Keratinocyte (primary cell): ENCODE measurements at regions not wholly inside any gene's neighbourhood (a gene's known extent, or its start where the extent isn't known, plus 50 kb on each side); places are given as distances from the start of the nearest gene placed in this dataset.

Source experiments
- DNase-seq: peaks from one replicate; pipeline ENCODE4 v3.0.0-alpha.2; 2011; ENCODE audit warnings: low read depth, missing footprints, low spot score
- FAIRE-seq: peaks from 2 replicates; lab custom pipeline; 2011; peaks lifted over from hg19 to GRCh38; lab: Jason Lieb, UNC
- H2AFZ ChIP-seq: 2 replicates; pipeline ENCODE4 v1.6.0; 2012; ENCODE audit warnings: low read length, control low read depth, inconsistent platforms; ENCODE audit not compliant: control insufficient read depth
- H3K27ac ChIP-seq: 2 replicates; pipeline ENCODE4 v1.5.1; 2011; ENCODE audit warnings: low read length; ENCODE audit not compliant: control insufficient read depth, insufficient read depth
- H3K27me3 ChIP-seq: 3 replicates; pipeline ENCODE4 v1.6.0; 2011; ENCODE audit warnings: low read length; ENCODE audit not compliant: control insufficient read depth, insufficient read depth; ENCODE audit errors: extremely low read depth
- H3K36me3 ChIP-seq, 2 experiments: 2 replicates in 1 of 2; 3 replicates in 1 of 2; pipeline ENCODE4 v1.5.1; 2011; ENCODE audit warnings: low read length in 2 of 2, mild to moderate bottlenecking in 1 of 2; ENCODE audit not compliant: control insufficient read depth in 2 of 2, insufficient read depth in 2 of 2; ENCODE audit errors: extremely low read depth in 1 of 2
- H3K4me1 ChIP-seq: 3 replicates; pipeline ENCODE4 v1.5.1; 2011; ENCODE audit warnings: low read length; ENCODE audit not compliant: control insufficient read depth, insufficient read depth; ENCODE audit errors: extremely low read depth
- H3K4me2 ChIP-seq: 3 replicates; pipeline ENCODE4 v1.6.0; 2011; ENCODE audit warnings: low read depth, low read length; ENCODE audit not compliant: control insufficient read depth, insufficient read depth; ENCODE audit errors: extremely low read depth
- H3K4me3 ChIP-seq, 3 experiments: fragments of 200-600 bp in 1 of 3; sonication (generic) in 1 of 3; 2 replicates in 2 of 3; 3 replicates in 1 of 3; pipeline ENCODE4 v1.5.1; 2011 to 2016; ENCODE audit warnings: low read length in 3 of 3, mild to moderate bottlenecking in 3 of 3, control low read depth in 2 of 3, inconsistent platforms in 1 of 3, low read depth in 1 of 3, mixed read lengths in 1 of 3, mixed run types in 1 of 3, moderate library complexity in 1 of 3; ENCODE audit not compliant: control insufficient read depth in 2 of 3, insufficient read depth in 2 of 3; ENCODE audit errors: extremely low read depth in 1 of 3
- H3K79me2 ChIP-seq: 2 replicates; pipeline ENCODE4 v1.6.0; 2012; ENCODE audit warnings: low read length; ENCODE audit not compliant: control insufficient read depth, insufficient read depth
- H3K9ac ChIP-seq: 3 replicates; pipeline ENCODE4 v1.6.0; 2011; ENCODE audit warnings: low read length; ENCODE audit not compliant: control insufficient read depth, insufficient read depth; ENCODE audit errors: extremely low read depth
- H3K9me1 ChIP-seq: 3 replicates; pipeline ENCODE4 v1.6.0; 2011; ENCODE audit warnings: low read length; ENCODE audit not compliant: control insufficient read depth, insufficient read depth; ENCODE audit errors: extremely low read depth
- H3K9me3 ChIP-seq: 2 replicates; pipeline ENCODE4 v1.5.1; 2012; ENCODE audit warnings: low read depth, low read length; ENCODE audit not compliant: control insufficient read depth
- H4K20me1 ChIP-seq: 3 replicates; pipeline ENCODE4 v1.6.0; 2011; ENCODE audit warnings: low read length; ENCODE audit not compliant: control insufficient read depth, insufficient read depth; ENCODE audit errors: extremely low read depth
- EZH2 ChIP-seq: IDR thresholded peaks from one replicate; pipeline ENCODE4 v1.6.1; 2012; ENCODE audit warnings: inconsistent platforms, mild to moderate bottlenecking, low read length, moderate library complexity
- dilution Hi-C: fragments of 300-500 bp; cut with MboI; formaldehyde crosslinking; loops from one replicate; pipeline ENCODE4 v1.7.0; 2020; ENCODE audit warnings: low sequenced_read_pairs; ENCODE audit not compliant: extremely low pct_ligation_motif_present
- TF ChIP-seq, protein P1 (sequence below), 3 experiments: IDR thresholded peaks in 1 of 3; conservative IDR thresholded peaks in 1 of 3; optimal IDR thresholded peaks in 1 of 3; 2 replicates in 2 of 3; 3 replicates in 1 of 3; pipeline versions ENCODE3 to v1.5.1; 2011; ENCODE audit warnings: low read length in 3 of 3, mild to moderate bottlenecking in 3 of 3, moderate library complexity in 2 of 3, control low read depth in 1 of 3, inconsistent platforms in 1 of 3; ENCODE audit not compliant: insufficient read depth in 2 of 3; ENCODE audit errors: extremely low read depth in 1 of 3

DNA sequence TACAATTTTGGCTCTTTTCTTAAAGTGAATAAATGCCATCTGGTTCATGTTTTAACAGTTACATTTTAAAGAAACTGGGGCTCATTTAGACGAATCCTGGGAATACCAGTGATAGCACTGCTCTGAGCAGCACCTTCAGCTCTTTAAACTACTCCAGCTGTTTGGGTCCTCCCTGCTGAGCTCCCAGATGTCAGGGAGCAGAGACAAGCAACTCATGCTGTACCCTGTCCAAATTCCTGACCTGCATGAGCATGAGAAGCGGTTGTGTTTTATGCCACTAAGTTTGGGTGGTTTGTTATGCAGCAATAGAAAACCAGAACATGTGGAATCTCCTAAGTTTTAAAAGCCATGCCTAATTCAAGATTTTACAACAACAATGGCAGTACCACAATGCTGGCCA is 90.0 kb downstream of the FDX1 start:
- no peaks in the 10 kb centered on the region for H3K36me3 ChIP-seq
- H3K4me1 ChIP-seq: no peaks in the 10 kb centered on the region
- H3K9me3 ChIP-seq: no peaks in the 10 kb centered on the region
- TF ChIP-seq EZH2: no peak
- TF ChIP-seq, protein P1, sequence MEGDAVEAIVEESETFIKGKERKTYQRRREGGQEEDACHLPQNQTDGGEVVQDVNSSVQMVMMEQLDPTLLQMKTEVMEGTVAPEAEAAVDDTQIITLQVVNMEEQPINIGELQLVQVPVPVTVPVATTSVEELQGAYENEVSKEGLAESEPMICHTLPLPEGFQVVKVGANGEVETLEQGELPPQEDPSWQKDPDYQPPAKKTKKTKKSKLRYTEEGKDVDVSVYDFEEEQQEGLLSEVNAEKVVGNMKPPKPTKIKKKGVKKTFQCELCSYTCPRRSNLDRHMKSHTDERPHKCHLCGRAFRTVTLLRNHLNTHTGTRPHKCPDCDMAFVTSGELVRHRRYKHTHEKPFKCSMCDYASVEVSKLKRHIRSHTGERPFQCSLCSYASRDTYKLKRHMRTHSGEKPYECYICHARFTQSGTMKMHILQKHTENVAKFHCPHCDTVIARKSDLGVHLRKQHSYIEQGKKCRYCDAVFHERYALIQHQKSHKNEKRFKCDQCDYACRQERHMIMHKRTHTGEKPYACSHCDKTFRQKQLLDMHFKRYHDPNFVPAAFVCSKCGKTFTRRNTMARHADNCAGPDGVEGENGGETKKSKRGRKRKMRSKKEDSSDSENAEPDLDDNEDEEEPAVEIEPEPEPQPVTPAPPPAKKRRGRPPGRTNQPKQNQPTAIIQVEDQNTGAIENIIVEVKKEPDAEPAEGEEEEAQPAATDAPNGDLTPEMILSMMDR (optimal IDR thresholded peaks at IDR 0.05 in 1 of 3, IDR thresholded peaks at IDR 0.05 in 1 of 3, conservative IDR thresholded peaks at IDR 0.05 in 1 of 3; ENCODE audit: extremely low read depth in 1 of 3, insufficient read depth in 2 of 3, low read length in 3 of 3): no peak
- H3K27ac ChIP-seq: no peak overlapping the region
- dilution Hi-C loops: no loop called here
- H3K4me2 ChIP-seq: no peak overlapping the region
- H3K9ac ChIP-seq: no peak overlapping the region
- no peaks in the 10 kb centered on the region for H3K9me1 ChIP-seq
- no peak overlapping the region for H3K4me3 ChIP-seq
- no peak for FAIRE-seq
- no peak for DNase-seq
- H3K79me2 ChIP-seq: no peaks in the 10 kb centered on the region
- H3K27me3 ChIP-seq: no peaks in the 10 kb centered on the region
- no peaks in the 10 kb centered on the region for H4K20me1 ChIP-seq
- no peak overlapping the region for H2AFZ ChIP-seq

DNA sequence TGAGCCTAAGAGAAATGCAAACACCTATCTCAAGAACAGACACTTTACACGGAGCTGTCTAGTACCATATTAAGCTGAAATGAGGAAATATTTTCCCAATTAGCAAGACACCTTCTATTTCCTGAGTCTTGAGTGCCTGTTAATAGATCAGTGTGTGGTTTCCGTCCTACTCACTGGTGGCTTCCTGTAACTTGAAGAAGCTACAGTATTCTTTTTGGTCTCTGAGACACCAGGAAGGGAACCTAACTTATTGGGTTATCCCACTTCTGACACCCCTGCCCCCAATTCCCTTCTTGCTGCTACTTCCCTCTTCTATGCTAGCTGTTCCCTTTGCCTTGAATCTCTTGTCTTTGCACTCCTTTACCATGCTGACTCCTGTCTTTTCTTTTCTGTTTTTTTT is 92.7 kb downstream of the FDX1 start:
- dilution Hi-C loops: no loop called here
- TF ChIP-seq EZH2: no peak
- TF ChIP-seq, protein P1 (optimal IDR thresholded peaks at IDR 0.05 in 1 of 3, IDR thresholded peaks at IDR 0.05 in 1 of 3, conservative IDR thresholded peaks at IDR 0.05 in 1 of 3; ENCODE audit: extremely low read depth in 1 of 3, insufficient read depth in 2 of 3, low read length in 3 of 3): no peak
- H3K4me1 ChIP-seq: peaks cover 21% of the 10 kb centered on the region

More for the DNA sequence above, 92.7 kb downstream of the FDX1 start:
- Histone ChIP-seq H3K9me1 (no peaks in the 10 kb centered on the region), H3K4me2 (peak overlapping the region; percentile 7), H4K20me1 (no peaks in the 10 kb centered on the region), H3K9ac (no peak overlapping the region), H3K79me2 (no peaks in the 10 kb centered on the region), H3K9me3 (no peaks in the 10 kb centered on the region), H3K27me3 (no peaks in the 10 kb centered on the region), H2AFZ (no peak overlapping the region), H3K27ac (no peak overlapping the region), H3K36me3 (no peaks in the 10 kb centered on the region), H3K4me3 (no peak overlapping the region)
- FAIRE-seq: peak; percentile 5
- no peak for DNase-seq
